ENCODE measurements at regions not wholly inside any gene's neighbourhood (a gene's known extent, or its start where the extent isn't known, plus 50 kb on each side); places are given as distances from the start of the nearest gene placed in this dataset.
"Not testable (repeated sequence)": the region's sequence is repeated elsewhere in the genome, so short reads cannot be mapped to it uniquely, and the experiment has no call there.

DNA sequence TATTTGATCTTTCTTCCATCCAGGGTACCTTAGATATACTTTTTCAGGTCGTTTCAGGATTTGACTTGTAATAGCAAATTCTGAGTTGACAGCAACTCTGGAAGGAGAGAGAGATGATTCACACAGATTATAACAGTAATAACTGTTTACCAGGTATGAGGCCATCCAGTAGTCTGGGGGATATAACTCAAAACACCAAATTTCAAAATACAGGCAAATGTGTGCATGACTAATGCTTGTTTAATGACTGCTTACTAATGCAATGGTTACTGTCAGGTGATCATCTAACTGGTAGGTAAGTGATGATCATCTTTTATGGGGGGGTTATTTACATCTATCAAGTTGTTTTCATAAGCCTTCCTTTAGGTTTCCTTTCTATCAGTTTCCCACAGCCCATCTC, 412.3 kb downstream of the MAT2B start:
- CTCF ChIA-PET: no interaction called here
- POLR2A ChIA-PET: no interaction called here
- TF ChIP-seq, protein P1, sequence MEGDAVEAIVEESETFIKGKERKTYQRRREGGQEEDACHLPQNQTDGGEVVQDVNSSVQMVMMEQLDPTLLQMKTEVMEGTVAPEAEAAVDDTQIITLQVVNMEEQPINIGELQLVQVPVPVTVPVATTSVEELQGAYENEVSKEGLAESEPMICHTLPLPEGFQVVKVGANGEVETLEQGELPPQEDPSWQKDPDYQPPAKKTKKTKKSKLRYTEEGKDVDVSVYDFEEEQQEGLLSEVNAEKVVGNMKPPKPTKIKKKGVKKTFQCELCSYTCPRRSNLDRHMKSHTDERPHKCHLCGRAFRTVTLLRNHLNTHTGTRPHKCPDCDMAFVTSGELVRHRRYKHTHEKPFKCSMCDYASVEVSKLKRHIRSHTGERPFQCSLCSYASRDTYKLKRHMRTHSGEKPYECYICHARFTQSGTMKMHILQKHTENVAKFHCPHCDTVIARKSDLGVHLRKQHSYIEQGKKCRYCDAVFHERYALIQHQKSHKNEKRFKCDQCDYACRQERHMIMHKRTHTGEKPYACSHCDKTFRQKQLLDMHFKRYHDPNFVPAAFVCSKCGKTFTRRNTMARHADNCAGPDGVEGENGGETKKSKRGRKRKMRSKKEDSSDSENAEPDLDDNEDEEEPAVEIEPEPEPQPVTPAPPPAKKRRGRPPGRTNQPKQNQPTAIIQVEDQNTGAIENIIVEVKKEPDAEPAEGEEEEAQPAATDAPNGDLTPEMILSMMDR (IDR thresholded peaks at IDR 0.05; ENCODE audit: control extremely low read depth, extremely low read depth, low read depth, missing control alignments): no peak
- DNase-seq (ENCODE audit: extremely low spot score): no peak

GRCh38 chr5:163934990-163935389, 429.6 kb downstream of the MAT2B start:
- POLR2A ChIA-PET; DNase-seq (ENCODE audit: extremely low spot score): not testable (repeated sequence)
- CTCF ChIA-PET: interaction anchor here (0.8 kb wide), 1 partner anchor 15 kb away, joined by 3 read pairs; no protein-coding TSS in a partner anchor

- DNase-seq (ENCODE audit: extremely low spot score): no peak
- ChIA-PET CTCF (interaction anchor here (1.4 kb wide), 1 partner anchor 13 kb away, joined by 3 read pairs; no protein-coding TSS in a partner anchor), POLR2A (no interaction called here)
- TF ChIP-seq, protein P1 (IDR thresholded peaks at IDR 0.05; ENCODE audit: control extremely low read depth, extremely low read depth, low read depth, missing control alignments): no peak
Observed at GRCh38 chr5:163938595-163938994, 433.2 kb downstream of the MAT2B start.

DNA sequence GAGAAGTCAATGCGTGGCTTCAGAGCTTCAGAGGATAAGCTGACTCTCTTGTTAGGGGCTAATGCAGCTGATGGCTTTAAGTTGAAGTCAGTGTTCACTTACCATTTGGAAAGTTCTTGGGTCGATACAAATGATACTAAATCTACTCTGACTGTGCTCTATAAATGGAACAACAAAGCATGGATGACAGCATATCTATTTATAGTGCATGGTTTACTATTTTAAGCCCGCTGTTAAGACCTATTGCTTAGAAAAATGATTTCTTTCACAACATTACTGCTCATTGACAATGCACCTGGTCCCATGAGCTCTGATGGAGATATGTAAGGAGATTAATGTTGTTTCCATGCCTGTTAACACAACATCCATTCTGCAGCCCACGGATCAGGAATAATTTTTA, 435.7 kb downstream of the MAT2B start:
- TF ChIP-seq, protein P1 (IDR thresholded peaks at IDR 0.05; ENCODE audit: control extremely low read depth, extremely low read depth, low read depth, missing control alignments): no peak
- ChIA-PET CTCF (interaction anchor here (0.8 to 1.2 kb wide), 3 partner anchors 9 to 26 kb away, joined by 3 to 4 read pairs (median 3); no protein-coding TSS in a partner anchor), POLR2A (no interaction called here)
- no peak for DNase-seq (ENCODE audit: extremely low spot score)

GRCh38 chr5:163943546-163943945, 438.1 kb downstream of the MAT2B start:
- no peak for DNase-seq (ENCODE audit: extremely low spot score)

DNA sequence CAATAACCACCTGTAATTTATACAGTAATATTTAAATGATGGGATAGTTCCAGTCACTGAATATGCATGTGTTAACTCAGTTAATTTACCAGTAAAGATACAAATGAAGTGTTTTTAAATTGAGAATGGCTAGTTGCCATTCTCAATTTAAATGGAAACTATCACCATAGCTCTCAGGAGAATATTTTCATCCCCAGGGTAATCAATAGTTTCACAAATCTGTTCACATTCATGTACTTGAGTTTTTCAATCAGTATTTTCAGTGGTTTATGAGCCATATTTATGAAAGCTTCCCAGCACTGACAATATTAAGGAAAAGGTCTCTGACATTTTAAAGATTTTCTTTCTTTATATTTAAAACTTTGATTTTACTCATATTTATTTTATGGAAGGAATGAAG, 439.3 kb downstream of the MAT2B start:
- ChIA-PET CTCF (no interaction called here), POLR2A (no interaction called here)
- TF ChIP-seq, protein P1 (IDR thresholded peaks at IDR 0.05; ENCODE audit: control extremely low read depth, extremely low read depth, low read depth, missing control alignments): no peak
- DNase-seq (ENCODE audit: extremely low spot score): no peak

More at GRCh38 chr5:163943546-163943945, 438.1 kb downstream of the MAT2B start:
- ChIA-PET POLR2A (no interaction called here), CTCF (interaction anchor here (0.7 to 1.2 kb wide), 2 partner anchors 10 to 12 kb away, joined by 3 to 4 read pairs; no protein-coding TSS in a partner anchor)
- TF ChIP-seq, protein P1 (IDR thresholded peaks at IDR 0.05; ENCODE audit: control extremely low read depth, extremely low read depth, low read depth, missing control alignments): no peak

DNA sequence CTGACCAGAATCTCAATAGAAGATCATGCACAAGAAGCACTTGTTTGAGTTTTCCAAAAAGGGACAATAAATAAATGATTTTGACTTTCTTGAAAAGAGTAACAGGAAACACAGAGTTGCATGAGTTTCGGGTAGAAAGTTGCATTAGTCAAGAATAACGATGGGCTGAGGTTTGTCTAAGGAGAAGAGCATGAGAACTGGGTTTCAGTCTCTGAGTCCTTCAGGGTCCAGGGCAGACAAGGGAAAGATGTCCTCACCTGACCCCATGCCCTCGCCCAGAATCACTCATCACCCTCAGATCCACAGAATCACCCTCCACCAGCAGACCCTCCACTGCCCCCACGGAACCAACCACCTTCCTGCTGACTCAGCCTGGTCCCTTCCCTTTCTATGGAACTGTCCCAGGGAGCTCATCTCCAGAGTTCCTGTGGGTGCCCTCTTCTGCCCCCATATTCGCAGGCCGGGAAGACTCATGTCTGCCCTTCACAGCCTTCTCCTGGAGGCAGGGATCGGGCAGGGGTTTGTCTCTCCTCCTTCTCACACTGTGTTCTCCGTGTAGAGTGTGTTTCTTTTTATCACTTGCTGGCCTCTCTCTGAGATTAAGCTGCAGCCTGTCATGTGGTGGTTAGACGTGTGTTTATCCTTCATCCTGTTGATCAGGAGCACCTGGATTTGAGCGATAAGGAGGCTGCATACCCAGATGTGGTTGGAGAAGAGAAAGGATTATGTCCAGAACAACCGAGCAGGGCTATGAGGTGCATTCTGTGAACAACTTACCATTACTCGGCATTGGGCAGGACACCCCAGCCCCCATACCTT, 442.6 kb downstream of the MAT2B start:
- POLR2A ChIA-PET: no interaction called here
- no peak for DNase-seq (ENCODE audit: extremely low spot score)
- TF ChIP-seq, protein P1 (IDR thresholded peaks at IDR 0.05; ENCODE audit: control extremely low read depth, extremely low read depth, low read depth, missing control alignments): no peak
- CTCF ChIA-PET: interaction anchor here (1.4 to 2.4 kb wide), 2 partner anchors 549 to 556 kb away, joined by 3 to 5 read pairs; no protein-coding TSS in a partner anchor

Measured in GM10248 (cell line).